GM12878 (cell line): ENCODE measurements at regions not wholly inside any gene's neighbourhood (a gene's known extent, or its start where the extent isn't known, plus 50 kb on each side); places are given as distances from the start of the nearest gene placed in this dataset.

ENCODE experiments used
- CBFB ChIP-seq: IDR thresholded peaks from 2 replicates; pipeline ENCODE4 v1.6.1; 2016; ENCODE audit warnings: antibody characterized with exemption, low read depth
- HDGF ChIP-seq: fragments of 450-650 bp; IDR thresholded peaks from 2 replicates; pipeline ENCODE4 v1.6.1; 2016; ENCODE audit warnings: antibody characterized with exemption
- POLR2A ChIP-seq: IDR thresholded peaks from 2 replicates; pipeline ENCODE4 v1.6.1; 2011; ENCODE audit warnings: low read depth, mild to moderate bottlenecking, low read length
- POLR2AphosphoS2 ChIP-seq: IDR thresholded peaks from 2 replicates; pipeline ENCODE4 v1.6.1; 2011; ENCODE audit warnings: low read depth, mild to moderate bottlenecking, low read length, improper control_type of control experiment, moderate library complexity
- RBBP5 ChIP-seq: fragments of 200-600 bp; sonication (generic); conservative IDR thresholded peaks from 2 replicates; pipeline ENCODE4 v1.6.1; 2016
- SIX5 ChIP-seq: IDR thresholded peaks from 2 replicates; pipeline ENCODE4 v1.6.1; 2011; ENCODE audit warnings: mild to moderate bottlenecking, low read depth, low read length, moderate library complexity; ENCODE audit not compliant: severe bottlenecking
- SP1 ChIP-seq: IDR thresholded peaks from one replicate; pipeline ENCODE4 v1.6.1; 2011; ENCODE audit warnings: low read depth, low read length
- SUZ12 ChIP-seq: fragments of 200-600 bp; sonication (generic); IDR thresholded peaks from one replicate; pipeline ENCODE4 v1.6.1; 2018; ENCODE audit warnings: antibody characterized with exemption, mild to moderate bottlenecking; ENCODE audit not compliant: unreplicated experiment
- TAF1 ChIP-seq: IDR thresholded peaks from 2 replicates; pipeline ENCODE4 v1.6.1; 2011; ENCODE audit warnings: mild to moderate bottlenecking, low read depth, low read length, borderline replicate concordance
- WRNIP1 ChIP-seq: IDR thresholded peaks from 2 replicates; pipeline ENCODE4 v1.6.1; 2011; ENCODE audit warnings: low read depth, low read length, improper control_type of control experiment, borderline replicate concordance
- ZSCAN29 ChIP-seq: fragments of 450-650 bp; IDR thresholded peaks from 2 replicates; pipeline ENCODE4 v1.6.1; 2017; ENCODE audit warnings: mild to moderate bottlenecking, moderate library complexity
- ZZZ3 ChIP-seq: IDR thresholded peaks from 2 replicates; pipeline ENCODE4 v1.6.1; 2011; ENCODE audit warnings: low read depth; ENCODE audit not compliant: control insufficient read depth, insufficient read length
- TF ChIP-seq, protein P1 (sequence below), 3 experiments: IDR thresholded peaks in 2 of 3; conservative IDR thresholded peaks in 1 of 3; 2 replicates each; pipeline ENCODE4 v1.5.1; 2011; ENCODE audit warnings: low read depth in 3 of 3, low read length in 3 of 3, mild to moderate bottlenecking in 3 of 3, control low read depth in 2 of 3, moderate library complexity in 2 of 3, inconsistent platforms in 1 of 3, mixed read lengths in 1 of 3; ENCODE audit not compliant: control insufficient read depth in 2 of 3, insufficient read depth in 1 of 3; ENCODE audit errors: extremely low read depth in 1 of 3
- TF ChIP-seq, protein P2 (sequence below): fragments of 450-650 bp; IDR thresholded peaks from 2 replicates; pipeline ENCODE4 v1.6.1; 2017; ENCODE audit warnings: antibody characterized with exemption, mild to moderate bottlenecking, moderate library complexity

DNA sequence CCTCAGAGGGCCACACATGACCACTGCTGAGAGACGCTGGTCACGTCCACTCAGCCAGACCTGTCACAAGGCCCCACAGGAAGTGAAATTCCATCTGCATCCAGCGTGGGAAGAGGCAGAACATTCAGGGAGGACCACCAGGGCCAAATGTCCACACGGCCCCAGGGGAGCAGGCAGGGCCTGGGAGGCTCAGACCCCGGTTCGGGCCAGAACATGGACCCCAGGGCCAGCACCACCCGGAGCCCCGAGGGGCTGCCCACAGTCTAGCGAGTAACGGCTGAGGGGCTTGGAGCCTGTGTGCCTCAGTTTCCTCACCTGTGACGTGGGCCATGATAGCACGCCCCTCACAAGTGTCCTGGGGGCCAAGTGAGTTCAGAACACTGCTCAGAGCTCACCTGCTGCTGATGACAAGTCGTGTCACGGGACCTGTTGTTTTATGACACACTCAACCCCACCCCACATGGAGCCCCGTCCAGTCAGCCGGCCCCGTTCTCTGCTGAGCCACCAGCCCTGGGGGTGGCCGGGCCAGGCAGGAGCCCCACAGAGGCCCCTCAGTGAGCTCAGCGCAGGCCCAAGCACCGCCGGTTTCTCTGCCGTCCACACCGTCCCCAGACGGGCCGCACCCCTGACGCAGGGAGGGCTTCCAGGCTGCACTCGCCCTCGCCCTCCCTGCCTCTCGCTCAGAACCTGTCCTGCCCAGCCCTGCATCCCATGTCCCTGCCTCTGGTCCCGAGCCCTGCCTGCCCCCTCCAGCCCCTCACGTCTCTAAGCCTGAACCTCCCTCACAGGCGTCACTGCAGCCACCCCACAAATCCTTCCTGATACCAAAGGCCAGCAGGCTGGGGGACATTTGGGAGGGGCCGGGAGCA lies 79.5 kb upstream of the GALNT9 start:
- TF ChIP-seq RBBP5 (no peak), SUZ12 (no peak), ZSCAN29 (no peak), HDGF (no peak), TAF1 (no peak), WRNIP1 (no peak), CBFB (no peak), SP1 (no peak), ZZZ3 (no peak), POLR2AphosphoS2 (no peak), SIX5 (no peak), POLR2A (no peak)
- TF ChIP-seq, protein P1, sequence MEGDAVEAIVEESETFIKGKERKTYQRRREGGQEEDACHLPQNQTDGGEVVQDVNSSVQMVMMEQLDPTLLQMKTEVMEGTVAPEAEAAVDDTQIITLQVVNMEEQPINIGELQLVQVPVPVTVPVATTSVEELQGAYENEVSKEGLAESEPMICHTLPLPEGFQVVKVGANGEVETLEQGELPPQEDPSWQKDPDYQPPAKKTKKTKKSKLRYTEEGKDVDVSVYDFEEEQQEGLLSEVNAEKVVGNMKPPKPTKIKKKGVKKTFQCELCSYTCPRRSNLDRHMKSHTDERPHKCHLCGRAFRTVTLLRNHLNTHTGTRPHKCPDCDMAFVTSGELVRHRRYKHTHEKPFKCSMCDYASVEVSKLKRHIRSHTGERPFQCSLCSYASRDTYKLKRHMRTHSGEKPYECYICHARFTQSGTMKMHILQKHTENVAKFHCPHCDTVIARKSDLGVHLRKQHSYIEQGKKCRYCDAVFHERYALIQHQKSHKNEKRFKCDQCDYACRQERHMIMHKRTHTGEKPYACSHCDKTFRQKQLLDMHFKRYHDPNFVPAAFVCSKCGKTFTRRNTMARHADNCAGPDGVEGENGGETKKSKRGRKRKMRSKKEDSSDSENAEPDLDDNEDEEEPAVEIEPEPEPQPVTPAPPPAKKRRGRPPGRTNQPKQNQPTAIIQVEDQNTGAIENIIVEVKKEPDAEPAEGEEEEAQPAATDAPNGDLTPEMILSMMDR (IDR thresholded peaks at IDR 0.05 in 2 of 3, conservative IDR thresholded peaks at IDR 0.05 in 1 of 3; ENCODE audit: control insufficient read depth in 2 of 3, extremely low read depth in 1 of 3, insufficient read depth in 1 of 3, low read depth in 3 of 3, low read length in 3 of 3), result no peak
- TF ChIP-seq, protein P2, sequence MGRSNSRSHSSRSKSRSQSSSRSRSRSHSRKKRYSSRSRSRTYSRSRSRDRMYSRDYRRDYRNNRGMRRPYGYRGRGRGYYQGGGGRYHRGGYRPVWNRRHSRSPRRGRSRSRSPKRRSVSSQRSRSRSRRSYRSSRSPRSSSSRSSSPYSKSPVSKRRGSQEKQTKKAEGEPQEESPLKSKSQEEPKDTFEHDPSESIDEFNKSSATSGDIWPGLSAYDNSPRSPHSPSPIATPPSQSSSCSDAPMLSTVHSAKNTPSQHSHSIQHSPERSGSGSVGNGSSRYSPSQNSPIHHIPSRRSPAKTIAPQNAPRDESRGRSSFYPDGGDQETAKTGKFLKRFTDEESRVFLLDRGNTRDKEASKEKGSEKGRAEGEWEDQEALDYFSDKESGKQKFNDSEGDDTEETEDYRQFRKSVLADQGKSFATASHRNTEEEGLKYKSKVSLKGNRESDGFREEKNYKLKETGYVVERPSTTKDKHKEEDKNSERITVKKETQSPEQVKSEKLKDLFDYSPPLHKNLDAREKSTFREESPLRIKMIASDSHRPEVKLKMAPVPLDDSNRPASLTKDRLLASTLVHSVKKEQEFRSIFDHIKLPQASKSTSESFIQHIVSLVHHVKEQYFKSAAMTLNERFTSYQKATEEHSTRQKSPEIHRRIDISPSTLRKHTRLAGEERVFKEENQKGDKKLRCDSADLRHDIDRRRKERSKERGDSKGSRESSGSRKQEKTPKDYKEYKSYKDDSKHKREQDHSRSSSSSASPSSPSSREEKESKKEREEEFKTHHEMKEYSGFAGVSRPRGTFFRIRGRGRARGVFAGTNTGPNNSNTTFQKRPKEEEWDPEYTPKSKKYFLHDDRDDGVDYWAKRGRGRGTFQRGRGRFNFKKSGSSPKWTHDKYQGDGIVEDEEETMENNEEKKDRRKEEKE, result no peak
